ENCODE measurements at regions not wholly inside any gene's neighbourhood (a gene's known extent, or its start where the extent isn't known, plus 50 kb on each side); places are given as distances from the start of the nearest gene placed in this dataset.

DNA sequence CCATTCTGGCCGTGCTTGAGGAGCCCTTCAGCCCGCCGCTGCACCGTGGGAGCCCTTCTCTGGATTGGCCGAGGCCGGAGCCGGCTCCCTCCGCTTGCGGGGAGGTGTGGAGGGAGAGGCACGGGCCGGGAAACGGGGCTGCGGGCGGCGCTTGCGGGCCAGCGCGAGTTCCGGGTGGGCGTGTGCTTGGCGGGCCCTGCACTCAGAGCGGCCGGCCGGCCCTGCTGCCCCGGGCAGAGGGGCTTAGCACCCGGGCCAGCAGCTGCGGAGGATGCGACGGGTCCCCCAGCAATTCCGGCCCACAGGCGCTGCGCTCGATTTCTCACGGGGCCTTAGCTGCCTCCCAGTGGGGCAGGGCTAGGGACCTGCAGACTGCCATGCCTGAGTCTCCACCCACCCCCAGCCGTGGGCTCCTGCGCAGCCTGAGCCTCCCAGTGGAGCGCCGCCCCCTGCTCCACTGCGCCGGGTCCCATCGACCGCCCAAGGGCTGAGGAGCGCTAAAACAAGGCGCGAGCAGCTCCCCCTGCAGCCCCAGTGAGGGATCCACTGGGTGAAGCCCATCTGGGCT lies 76.5 kb downstream of the PCDH20 start:
- no peak for TF ChIP-seq SMAD3 (CRISPR knock-in tag; IDR thresholded peaks at IDR 0.05; ENCODE audit: borderline replicate concordance)
- no peak for TF ChIP-seq TEAD4 (CRISPR knock-in tag; IDR thresholded peaks at IDR 0.05)
- TF ChIP-seq, protein P1, sequence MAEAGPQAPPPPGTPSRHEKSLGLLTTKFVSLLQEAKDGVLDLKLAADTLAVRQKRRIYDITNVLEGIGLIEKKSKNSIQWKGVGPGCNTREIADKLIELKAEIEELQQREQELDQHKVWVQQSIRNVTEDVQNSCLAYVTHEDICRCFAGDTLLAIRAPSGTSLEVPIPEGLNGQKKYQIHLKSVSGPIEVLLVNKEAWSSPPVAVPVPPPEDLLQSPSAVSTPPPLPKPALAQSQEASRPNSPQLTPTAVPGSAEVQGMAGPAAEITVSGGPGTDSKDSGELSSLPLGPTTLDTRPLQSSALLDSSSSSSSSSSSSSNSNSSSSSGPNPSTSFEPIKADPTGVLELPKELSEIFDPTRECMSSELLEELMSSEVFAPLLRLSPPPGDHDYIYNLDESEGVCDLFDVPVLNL (CRISPR knock-in tag; IDR thresholded peaks at IDR 0.05; ENCODE audit: borderline replicate concordance, low read depth) = no peak
- TF ChIP-seq, protein P2, sequence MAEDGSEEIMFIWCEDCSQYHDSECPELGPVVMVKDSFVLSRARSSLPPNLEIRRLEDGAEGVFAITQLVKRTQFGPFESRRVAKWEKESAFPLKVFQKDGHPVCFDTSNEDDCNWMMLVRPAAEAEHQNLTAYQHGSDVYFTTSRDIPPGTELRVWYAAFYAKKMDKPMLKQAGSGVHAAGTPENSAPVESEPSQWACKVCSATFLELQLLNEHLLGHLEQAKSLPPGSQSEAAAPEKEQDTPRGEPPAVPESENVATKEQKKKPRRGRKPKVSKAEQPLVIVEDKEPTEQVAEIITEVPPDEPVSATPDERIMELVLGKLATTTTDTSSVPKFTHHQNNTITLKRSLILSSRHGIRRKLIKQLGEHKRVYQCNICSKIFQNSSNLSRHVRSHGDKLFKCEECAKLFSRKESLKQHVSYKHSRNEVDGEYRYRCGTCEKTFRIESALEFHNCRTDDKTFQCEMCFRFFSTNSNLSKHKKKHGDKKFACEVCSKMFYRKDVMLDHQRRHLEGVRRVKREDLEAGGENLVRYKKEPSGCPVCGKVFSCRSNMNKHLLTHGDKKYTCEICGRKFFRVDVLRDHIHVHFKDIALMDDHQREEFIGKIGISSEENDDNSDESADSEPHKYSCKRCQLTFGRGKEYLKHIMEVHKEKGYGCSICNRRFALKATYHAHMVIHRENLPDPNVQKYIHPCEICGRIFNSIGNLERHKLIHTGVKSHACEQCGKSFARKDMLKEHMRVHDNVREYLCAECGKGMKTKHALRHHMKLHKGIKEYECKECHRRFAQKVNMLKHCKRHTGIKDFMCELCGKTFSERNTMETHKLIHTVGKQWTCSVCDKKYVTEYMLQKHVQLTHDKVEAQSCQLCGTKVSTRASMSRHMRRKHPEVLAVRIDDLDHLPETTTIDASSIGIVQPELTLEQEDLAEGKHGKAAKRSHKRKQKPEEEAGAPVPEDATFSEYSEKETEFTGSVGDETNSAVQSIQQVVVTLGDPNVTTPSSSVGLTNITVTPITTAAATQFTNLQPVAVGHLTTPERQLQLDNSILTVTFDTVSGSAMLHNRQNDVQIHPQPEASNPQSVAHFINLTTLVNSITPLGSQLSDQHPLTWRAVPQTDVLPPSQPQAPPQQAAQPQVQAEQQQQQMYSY (CRISPR knock-in tag; IDR thresholded peaks at IDR 0.05) = no peak
- TF ChIP-seq ELF4 (CRISPR knock-in tag; IDR thresholded peaks at IDR 0.05; ENCODE audit: low read depth) = no peak
- TF ChIP-seq, protein P3, sequence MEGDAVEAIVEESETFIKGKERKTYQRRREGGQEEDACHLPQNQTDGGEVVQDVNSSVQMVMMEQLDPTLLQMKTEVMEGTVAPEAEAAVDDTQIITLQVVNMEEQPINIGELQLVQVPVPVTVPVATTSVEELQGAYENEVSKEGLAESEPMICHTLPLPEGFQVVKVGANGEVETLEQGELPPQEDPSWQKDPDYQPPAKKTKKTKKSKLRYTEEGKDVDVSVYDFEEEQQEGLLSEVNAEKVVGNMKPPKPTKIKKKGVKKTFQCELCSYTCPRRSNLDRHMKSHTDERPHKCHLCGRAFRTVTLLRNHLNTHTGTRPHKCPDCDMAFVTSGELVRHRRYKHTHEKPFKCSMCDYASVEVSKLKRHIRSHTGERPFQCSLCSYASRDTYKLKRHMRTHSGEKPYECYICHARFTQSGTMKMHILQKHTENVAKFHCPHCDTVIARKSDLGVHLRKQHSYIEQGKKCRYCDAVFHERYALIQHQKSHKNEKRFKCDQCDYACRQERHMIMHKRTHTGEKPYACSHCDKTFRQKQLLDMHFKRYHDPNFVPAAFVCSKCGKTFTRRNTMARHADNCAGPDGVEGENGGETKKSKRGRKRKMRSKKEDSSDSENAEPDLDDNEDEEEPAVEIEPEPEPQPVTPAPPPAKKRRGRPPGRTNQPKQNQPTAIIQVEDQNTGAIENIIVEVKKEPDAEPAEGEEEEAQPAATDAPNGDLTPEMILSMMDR (IDR thresholded peaks at IDR 0.05) = no peak

Data from WTC11 (cell line).